Fibroblast of lung (primary cell): ENCODE measurements at regions not wholly inside any gene's neighbourhood (a gene's known extent, or its start where the extent isn't known, plus 50 kb on each side); places are given as distances from the start of the nearest gene placed in this dataset.

ENCODE experiments used
- CTCF ChIP-seq, 2 donors: IDR thresholded peaks in 1 of 2; conservative IDR thresholded peaks in 1 of 2; 1 replicate in 1 of 2; 2 replicates in 1 of 2; pipeline ENCODE4 v1.5.1; 2011 to 2012; ENCODE audit warnings: low read length in 2 of 2, control low read depth in 1 of 2, inconsistent platforms in 1 of 2, low read depth in 1 of 2, mild to moderate bottlenecking in 1 of 2
- EZH2 ChIP-seq: IDR thresholded peaks from 2 replicates; pipeline ENCODE4 v1.5.1; 2012; ENCODE audit warnings: low read length, control low read depth, mild to moderate bottlenecking; ENCODE audit errors: missing control alignments

GRCh38 chr2:6213056-6213780, 521.0 kb downstream of the SOX11 start:
- TF ChIP-seq CTCF (conservative IDR thresholded peaks at IDR 0.05 in 1 of 2, IDR thresholded peaks at IDR 0.05 in 1 of 2; ENCODE audit: low read depth in 1 of 2, low read length in 2 of 2) (no peak), EZH2 (no peak)
